NB4 (cell line): ENCODE measurements at regions not wholly inside any gene's neighbourhood (a gene's known extent, or its start where the extent isn't known, plus 50 kb on each side); places are given as distances from the start of the nearest gene placed in this dataset.

Experiments used
- DNase-seq: peaks from one replicate; pipeline ENCODE4 v3.0.0; 2010; ENCODE audit warnings: low read depth
- H3K4me3 ChIP-seq: one replicate; pipeline ENCODE4 v1.5.1; 2011; ENCODE audit warnings: mild to moderate bottlenecking, low read depth, low read length, moderate library complexity
- MAX ChIP-seq: IDR thresholded peaks from 2 replicates; pipeline ENCODE4 v1.6.1; 2011; ENCODE audit warnings: low read depth, low read length
- MYC ChIP-seq: IDR thresholded peaks from 2 replicates; pipeline ENCODE4 v1.6.1; 2011; ENCODE audit warnings: low read depth, low read length
- POLR2A ChIP-seq: IDR thresholded peaks from 2 replicates; pipeline ENCODE4 v1.6.1; 2011; ENCODE audit warnings: mild to moderate bottlenecking; ENCODE audit not compliant: insufficient read length; ENCODE audit errors: extremely low read depth
- TF ChIP-seq, protein P1 (sequence below): IDR thresholded peaks from one replicate; pipeline ENCODE4 v1.5.1; 2012; ENCODE audit warnings: low read depth, low read length

GRCh38 chr5:155732587-155733376 lies 594.2 kb upstream of the SGCD start:
- no peak overlapping the region for H3K4me3 ChIP-seq
- TF ChIP-seq POLR2A (no peak), MYC (no peak), MAX (no peak)
- TF ChIP-seq, protein P1, sequence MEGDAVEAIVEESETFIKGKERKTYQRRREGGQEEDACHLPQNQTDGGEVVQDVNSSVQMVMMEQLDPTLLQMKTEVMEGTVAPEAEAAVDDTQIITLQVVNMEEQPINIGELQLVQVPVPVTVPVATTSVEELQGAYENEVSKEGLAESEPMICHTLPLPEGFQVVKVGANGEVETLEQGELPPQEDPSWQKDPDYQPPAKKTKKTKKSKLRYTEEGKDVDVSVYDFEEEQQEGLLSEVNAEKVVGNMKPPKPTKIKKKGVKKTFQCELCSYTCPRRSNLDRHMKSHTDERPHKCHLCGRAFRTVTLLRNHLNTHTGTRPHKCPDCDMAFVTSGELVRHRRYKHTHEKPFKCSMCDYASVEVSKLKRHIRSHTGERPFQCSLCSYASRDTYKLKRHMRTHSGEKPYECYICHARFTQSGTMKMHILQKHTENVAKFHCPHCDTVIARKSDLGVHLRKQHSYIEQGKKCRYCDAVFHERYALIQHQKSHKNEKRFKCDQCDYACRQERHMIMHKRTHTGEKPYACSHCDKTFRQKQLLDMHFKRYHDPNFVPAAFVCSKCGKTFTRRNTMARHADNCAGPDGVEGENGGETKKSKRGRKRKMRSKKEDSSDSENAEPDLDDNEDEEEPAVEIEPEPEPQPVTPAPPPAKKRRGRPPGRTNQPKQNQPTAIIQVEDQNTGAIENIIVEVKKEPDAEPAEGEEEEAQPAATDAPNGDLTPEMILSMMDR = no peak
- no peak for DNase-seq

DNA sequence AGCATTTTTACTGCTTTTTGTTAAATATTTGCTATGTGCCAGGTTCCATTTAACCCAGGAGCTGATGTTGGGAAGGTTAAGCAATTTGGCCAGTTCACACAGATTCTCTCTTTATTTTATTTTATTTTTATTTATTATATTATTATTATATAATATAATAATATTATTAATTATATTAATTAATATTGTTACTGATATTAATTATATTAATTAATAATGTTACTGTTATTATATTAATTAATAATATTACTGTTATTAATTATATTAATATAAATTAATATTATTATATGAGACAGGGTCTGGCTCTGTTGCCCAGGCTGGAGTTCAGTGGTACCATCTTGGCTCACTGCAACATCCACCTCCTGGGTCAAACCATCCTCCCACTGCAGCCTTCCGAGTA lies 593.0 kb upstream of the SGCD start:
- TF ChIP-seq, protein P1 = no peak
- no peak for TF ChIP-seq MYC
- TF ChIP-seq MAX = no peak
- TF ChIP-seq POLR2A = no peak

GRCh38 chr5:155735388-155735787 lies 591.6 kb upstream of the SGCD start:
- DNase-seq = no peak
- H3K4me3 ChIP-seq = no peak overlapping the region
- TF ChIP-seq POLR2A = no peak
- TF ChIP-seq, protein P1 = no peak
- TF ChIP-seq MAX = no peak
- TF ChIP-seq MYC = no peak

More for the DNA sequence above, 593.0 kb upstream of the SGCD start:
- no peak for DNase-seq
- H3K4me3 ChIP-seq = no peak overlapping the region

DNA sequence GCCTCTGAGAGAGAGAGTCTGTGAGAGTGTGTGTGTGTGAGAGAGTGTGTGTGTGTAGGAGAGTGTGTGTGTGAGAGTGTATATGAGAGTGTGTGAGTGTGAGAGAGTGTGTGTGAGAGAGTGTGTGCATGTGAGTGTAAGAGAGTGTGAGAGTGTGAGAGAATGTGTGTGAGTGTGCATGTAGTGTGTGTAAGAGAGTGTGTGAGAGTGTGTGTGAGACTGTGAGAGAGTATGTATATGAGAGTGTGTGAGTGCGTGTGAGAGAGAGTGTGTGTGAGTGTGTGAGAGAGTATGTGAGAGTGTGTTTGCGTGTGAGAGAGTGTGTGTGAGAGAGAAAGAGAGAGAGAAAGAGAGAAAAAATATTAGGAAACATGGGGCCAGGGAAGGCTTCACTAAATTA lies 588.3 kb upstream of the SGCD start:
- TF ChIP-seq MAX = no peak
- TF ChIP-seq, protein P1 = no peak
- no peak for TF ChIP-seq POLR2A
- TF ChIP-seq MYC = no peak
- H3K4me3 ChIP-seq = no peak overlapping the region
- DNase-seq = no peak

- TF ChIP-seq POLR2A = no peak
- no peak for TF ChIP-seq MAX
- TF ChIP-seq, protein P1 = no peak
- TF ChIP-seq MYC = no peak
- DNase-seq = no peak
- no peak overlapping the region for H3K4me3 ChIP-seq
These were observed 580.5 kb upstream of the SGCD start for GRCh38 chr5:155746367-155747038.
